Activated CD4-positive, alpha-beta T cell treated with anti-CD3 and anti-CD28 coated beads, Interleukin-2, amount 10 ng/mL, durations not matched to agents 7 days and 5 days (primary cell): ENCODE measurements at regions not wholly inside any gene's neighbourhood (a gene's known extent, or its start where the extent isn't known, plus 50 kb on each side); places are given as distances from the start of the nearest gene placed in this dataset.
"Not testable (repeated sequence)": the region's sequence is repeated elsewhere in the genome, so short reads cannot be mapped to it uniquely, and the experiment has no call there.

Source experiments
- CTCF ChIA-PET: fragments of 350-600 bp; sonication (Branson Sonifier 250); formaldehyde crosslinking; loops from one replicate; lab custom pipeline; 2021; ENCODE audit warnings: antibody characterized with exemption; lab: Charles Lee
- POLR2A ChIA-PET: fragments of 350-600 bp; sonication (Branson Sonifier 250); formaldehyde crosslinking; loops from one replicate; lab custom pipeline; 2021; ENCODE audit warnings: antibody characterized with exemption; lab: Charles Lee
- DNase-seq: peaks from one replicate; pipeline ENCODE4 v3.0.0-alpha.2; 2020
- H3K27ac Mint-ChIP-seq: one replicate; pipeline ENCODE4 v1.8.0; 2021; ENCODE audit warnings: mild to moderate bottlenecking, moderate library complexity, mixed read lengths
- H3K27me3 Mint-ChIP-seq: one replicate; pipeline ENCODE4 v1.8.0; 2021; ENCODE audit warnings: mixed read lengths
- H3K36me3 Mint-ChIP-seq: one replicate; pipeline ENCODE4 v1.8.0; 2021; ENCODE audit warnings: low read depth, mixed read lengths
- H3K4me1 Mint-ChIP-seq: one replicate; pipeline ENCODE4 v1.8.0; 2021; ENCODE audit warnings: mixed read lengths
- H3K4me3 Mint-ChIP-seq: one replicate; pipeline ENCODE4 v1.8.0; 2021; ENCODE audit warnings: mild to moderate bottlenecking, moderate library complexity, mixed read lengths
- H3K9me3 Mint-ChIP-seq: one replicate; pipeline ENCODE4 v1.8.0; 2021; ENCODE audit warnings: mixed read lengths

DNA sequence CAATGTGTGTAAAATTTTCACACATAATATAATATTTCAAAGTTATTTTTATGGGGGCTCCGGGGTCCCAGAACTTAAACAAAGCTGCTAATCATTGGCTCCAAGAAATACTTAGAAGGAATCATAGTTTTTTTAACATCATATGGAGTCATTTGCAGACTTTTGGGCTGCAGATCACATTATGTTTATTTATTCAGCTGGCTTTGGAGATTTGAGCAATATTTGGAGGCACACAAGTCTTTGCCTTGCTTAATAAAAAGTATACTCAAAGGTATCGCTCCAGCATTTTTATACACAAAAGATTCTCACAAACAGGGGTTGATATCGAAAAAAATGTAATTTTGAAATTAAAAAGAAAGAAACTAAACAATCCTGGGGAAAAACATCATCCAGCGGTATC lies 382.5 kb upstream of the TENM3 start:
- Mint-ChIP-seq H3K27ac (no peak overlapping the region), H3K27me3 (no peaks in the 10 kb centered on the region), H3K36me3 (no peaks in the 10 kb centered on the region), H3K9me3 (no peaks in the 10 kb centered on the region), H3K4me3 (no peak overlapping the region), H3K4me1 (no peaks in the 10 kb centered on the region)
- ChIA-PET CTCF (no interaction called here), POLR2A (no interaction called here)
- no peak for DNase-seq

DNA sequence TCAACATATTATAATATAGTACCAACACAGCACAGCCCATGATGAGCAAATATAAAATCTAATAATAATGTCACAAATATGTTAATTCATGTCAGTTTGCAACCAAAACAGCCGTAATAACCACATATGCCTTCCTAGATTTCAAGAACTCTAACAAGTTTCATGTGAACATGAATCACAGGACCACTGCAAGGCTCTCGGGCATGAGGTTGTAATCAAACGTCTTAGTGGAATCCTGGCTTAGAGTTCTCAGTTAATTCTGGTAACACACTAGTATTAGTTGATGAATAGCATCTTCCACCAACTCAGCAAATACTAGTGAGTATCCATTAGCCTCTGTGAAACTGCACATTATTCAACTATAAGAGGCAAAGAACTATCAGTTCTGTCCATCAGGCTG lies 379.3 kb upstream of the TENM3 start:
- ChIA-PET POLR2A (no interaction called here), CTCF (no interaction called here)
- Mint-ChIP-seq H3K36me3 (no peaks in the 10 kb centered on the region), H3K4me1 (no peaks in the 10 kb centered on the region), H3K4me3 (no peak overlapping the region), H3K27me3 (no peaks in the 10 kb centered on the region), H3K27ac (no peak overlapping the region), H3K9me3 (no peaks in the 10 kb centered on the region)
- no peak for DNase-seq

DNA sequence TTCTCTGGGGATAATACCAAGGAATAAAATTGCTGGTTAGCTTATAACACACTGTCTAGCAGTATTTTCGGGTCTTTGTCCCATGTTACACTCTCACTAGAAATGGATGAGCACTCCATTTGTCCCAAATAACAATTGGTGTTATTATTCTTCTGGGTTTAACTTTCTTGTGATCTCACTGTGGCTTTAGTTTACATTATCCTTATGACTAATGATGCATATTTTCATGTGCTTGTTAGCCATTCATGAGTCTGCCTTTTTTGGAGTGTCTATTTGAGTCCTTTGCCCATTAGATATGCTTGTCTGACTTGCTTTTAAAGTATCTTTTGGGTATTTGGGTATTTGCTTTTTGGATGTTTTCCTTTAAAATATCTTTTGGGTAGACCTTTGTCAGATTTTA lies 372.9 kb upstream of the TENM3 start:
- Mint-ChIP-seq H3K4me1 (no peaks in the 10 kb centered on the region), H3K27ac (no peak overlapping the region), H3K9me3 (peaks cover 6% of the 10 kb centered on the region), H3K4me3 (no peak overlapping the region), H3K27me3 (no peaks in the 10 kb centered on the region), H3K36me3 (no peaks in the 10 kb centered on the region)
- ChIA-PET CTCF (no interaction called here), POLR2A (no interaction called here)
- no peak for DNase-seq

GRCh38 chr4:181874602-181875001 lies 368.6 kb upstream of the TENM3 start:
- no peak overlapping the region for H3K4me3 Mint-ChIP-seq
- peaks cover 6% of the 10 kb centered on the region for H3K9me3 Mint-ChIP-seq
- H3K27me3 Mint-ChIP-seq, result no peaks in the 10 kb centered on the region
- H3K4me1 Mint-ChIP-seq, result no peaks in the 10 kb centered on the region
- H3K27ac Mint-ChIP-seq, result no peak overlapping the region
- no peaks in the 10 kb centered on the region for H3K36me3 Mint-ChIP-seq
- ChIA-PET CTCF (no interaction called here), POLR2A (no interaction called here)
- DNase-seq, result no peak

- Mint-ChIP-seq H3K9me3 (peaks cover 5% of the 10 kb centered on the region), H3K27ac (no peak overlapping the region), H3K27me3 (no peaks in the 10 kb centered on the region), H3K36me3 (no peaks in the 10 kb centered on the region), H3K4me1 (no peaks in the 10 kb centered on the region), H3K4me3 (no peak overlapping the region)
- ChIA-PET POLR2A (no interaction called here), CTCF (no interaction called here)
- DNase-seq, result no peak
Observed at GRCh38 chr4:181877329-181877848, 365.8 kb upstream of the TENM3 start.

DNA sequence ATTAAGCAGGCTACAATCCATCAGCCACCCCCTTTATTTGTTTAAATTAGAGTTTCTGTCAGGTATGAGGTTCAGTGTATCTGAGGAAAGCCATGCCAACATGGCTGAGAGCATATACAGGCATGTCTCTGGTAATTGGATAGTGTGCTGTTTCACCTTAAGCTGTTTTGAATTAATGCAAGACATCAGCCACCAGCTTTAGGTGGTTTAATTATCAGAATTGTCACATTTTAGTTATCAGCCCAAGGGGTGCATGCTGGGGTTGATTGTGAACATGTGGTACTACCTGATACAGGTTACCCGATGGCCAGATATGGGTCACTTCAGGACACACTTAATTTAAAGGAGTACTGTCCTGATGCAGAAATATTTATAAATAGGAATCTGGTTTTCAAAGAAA lies 353.2 kb upstream of the TENM3 start:
- Mint-ChIP-seq H3K9me3 (no peaks in the 10 kb centered on the region), H3K27me3 (no peaks in the 10 kb centered on the region), H3K27ac (no peak overlapping the region), H3K4me1 (no peaks in the 10 kb centered on the region), H3K4me3 (no peak overlapping the region), H3K36me3 (no peaks in the 10 kb centered on the region)
- ChIA-PET POLR2A (no interaction called here), CTCF (no interaction called here)
- no peak for DNase-seq

GRCh38 chr4:181890911-181891310 lies 352.3 kb upstream of the TENM3 start:
- Mint-ChIP-seq H3K9me3 (peaks cover 2% of the 10 kb centered on the region), H3K4me1 (no peaks in the 10 kb centered on the region), H3K4me3 (no peak overlapping the region), H3K27me3 (no peaks in the 10 kb centered on the region), H3K36me3 (no peaks in the 10 kb centered on the region), H3K27ac (no peak overlapping the region)
- no peak for DNase-seq
- ChIA-PET POLR2A (no interaction called here), CTCF (no interaction called here)

GRCh38 chr4:181896614-181897013 lies 346.6 kb upstream of the TENM3 start:
- H3K27me3 Mint-ChIP-seq, result no peaks in the 10 kb centered on the region
- CTCF ChIA-PET, result no interaction called here
- POLR2A ChIA-PET, result no interaction called here

DNA sequence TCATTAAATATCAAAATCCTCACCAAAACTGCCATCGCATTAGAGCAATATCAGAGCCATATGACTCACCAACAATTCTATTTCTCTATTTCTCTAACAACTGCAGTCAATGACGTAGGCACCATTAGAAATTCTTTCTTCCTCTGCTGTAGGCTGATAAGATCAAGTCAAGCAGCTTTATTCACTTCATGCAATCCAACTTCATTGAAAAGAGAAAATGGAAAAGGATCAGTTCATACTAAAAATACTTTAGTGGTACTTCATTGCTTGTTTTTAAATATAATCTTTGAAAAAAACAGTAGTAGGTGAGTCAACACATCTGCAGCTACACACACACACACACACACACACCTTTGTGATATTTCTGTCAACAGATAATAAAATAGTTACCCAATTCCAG lies 345.3 kb upstream of the TENM3 start:
- Mint-ChIP-seq H3K36me3 (no peaks in the 10 kb centered on the region), H3K4me1 (no peaks in the 10 kb centered on the region), H3K27ac (no peak overlapping the region), H3K27me3 (no peaks in the 10 kb centered on the region), H3K9me3 (peaks cover 7% of the 10 kb centered on the region), H3K4me3 (no peak overlapping the region)
- DNase-seq, result no peak
- POLR2A ChIA-PET, result no interaction called here
- CTCF ChIA-PET, result no interaction called here

More at GRCh38 chr4:181896614-181897013, 346.6 kb upstream of the TENM3 start:
- H3K9me3 Mint-ChIP-seq, result peaks cover 7% of the 10 kb centered on the region
- no peak overlapping the region for H3K4me3 Mint-ChIP-seq
- H3K4me1 Mint-ChIP-seq, result no peaks in the 10 kb centered on the region
- H3K36me3 Mint-ChIP-seq, result no peaks in the 10 kb centered on the region
- DNase-seq, result no peak
- H3K27ac Mint-ChIP-seq, result no peak overlapping the region

GRCh38 chr4:181902404-181902803 lies 340.8 kb upstream of the TENM3 start:
- H3K9me3 Mint-ChIP-seq, result peaks cover 11% of the 10 kb centered on the region
- CTCF ChIA-PET, H3K4me1 Mint-ChIP-seq, H3K27ac Mint-ChIP-seq, DNase-seq, POLR2A ChIA-PET, H3K4me3 Mint-ChIP-seq, H3K36me3 Mint-ChIP-seq, H3K27me3 Mint-ChIP-seq: not testable (repeated sequence)

DNA sequence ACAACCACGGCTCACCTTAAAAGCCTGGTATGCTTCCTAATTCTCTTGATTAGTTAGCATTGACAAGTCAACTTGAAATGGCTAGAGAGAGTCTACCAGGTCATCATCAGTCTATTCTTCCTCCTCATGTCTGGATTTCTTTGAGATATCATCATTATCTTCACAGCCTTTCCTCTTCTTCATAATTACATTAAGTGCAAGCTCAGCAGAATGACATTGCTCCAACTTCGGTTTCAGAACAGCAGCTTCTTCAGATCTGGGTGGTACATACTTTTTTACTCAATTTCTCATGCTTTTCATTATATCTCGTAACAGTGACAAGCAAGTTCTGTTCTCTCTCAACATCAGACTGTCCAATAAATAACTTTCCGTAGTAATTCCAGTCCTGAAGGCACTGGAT lies 337.5 kb upstream of the TENM3 start:
- Mint-ChIP-seq H3K9me3 (peaks cover 11% of the 10 kb centered on the region), H3K4me1 (no peaks in the 10 kb centered on the region), H3K4me3 (no peak overlapping the region), H3K27ac (no peak overlapping the region), H3K36me3 (no peaks in the 10 kb centered on the region), H3K27me3 (no peaks in the 10 kb centered on the region)
- POLR2A ChIA-PET, result no interaction called here
- DNase-seq, result no peak
- CTCF ChIA-PET, result no interaction called here

DNA sequence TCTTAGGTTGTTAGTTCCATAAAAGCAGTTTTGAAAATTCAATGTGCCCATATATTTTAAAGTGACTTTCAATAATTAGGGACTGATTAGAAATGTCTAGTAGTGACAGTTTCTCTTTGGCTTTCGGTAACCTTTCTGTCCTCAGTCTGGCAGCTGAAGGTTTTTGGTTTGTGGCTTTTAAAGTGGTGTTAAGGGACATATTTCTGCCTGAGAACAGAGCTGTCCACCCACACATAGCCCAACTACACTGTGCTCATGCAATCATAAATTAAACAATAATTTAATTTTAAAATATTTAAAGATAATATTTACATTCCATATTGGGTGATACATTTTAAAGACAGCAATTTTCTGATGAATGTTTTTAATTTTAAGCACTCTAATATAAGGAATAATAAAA lies 335.0 kb upstream of the TENM3 start:
- ChIA-PET CTCF (no interaction called here), POLR2A (no interaction called here)
- H3K27ac Mint-ChIP-seq, result no peak overlapping the region
- peaks cover 14% of the 10 kb centered on the region for H3K9me3 Mint-ChIP-seq
- no peaks in the 10 kb centered on the region for H3K36me3 Mint-ChIP-seq
- H3K4me3 Mint-ChIP-seq, result no peak overlapping the region
- H3K27me3 Mint-ChIP-seq, result no peaks in the 10 kb centered on the region
- DNase-seq, result no peak
- H3K4me1 Mint-ChIP-seq, result no peaks in the 10 kb centered on the region

DNA sequence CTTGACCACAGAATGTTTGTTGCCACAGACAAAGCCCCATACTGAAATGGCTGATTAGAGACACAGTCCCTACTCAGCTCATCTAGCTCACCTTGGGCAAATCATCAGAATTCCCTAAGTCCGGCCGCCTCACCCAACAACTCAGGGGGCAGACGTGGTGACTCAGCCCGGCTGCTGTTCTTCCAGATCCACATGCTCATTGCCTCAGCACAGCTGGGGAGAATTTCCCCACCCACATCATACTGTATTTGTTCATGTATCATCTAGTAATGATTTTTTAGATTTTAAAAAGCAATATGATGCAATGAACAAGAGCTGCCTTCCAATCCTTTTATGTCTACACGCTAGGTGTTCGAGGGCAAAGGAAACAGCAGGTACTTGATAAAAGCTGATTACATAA lies 333.8 kb upstream of the TENM3 start:
- ChIA-PET POLR2A (no interaction called here), CTCF (no interaction called here)
- Mint-ChIP-seq H3K27ac (no peak overlapping the region), H3K4me1 (no peaks in the 10 kb centered on the region), H3K36me3 (no peaks in the 10 kb centered on the region), H3K9me3 (peaks cover 9% of the 10 kb centered on the region), H3K27me3 (no peaks in the 10 kb centered on the region), H3K4me3 (no peak overlapping the region)
- no peak for DNase-seq

DNA sequence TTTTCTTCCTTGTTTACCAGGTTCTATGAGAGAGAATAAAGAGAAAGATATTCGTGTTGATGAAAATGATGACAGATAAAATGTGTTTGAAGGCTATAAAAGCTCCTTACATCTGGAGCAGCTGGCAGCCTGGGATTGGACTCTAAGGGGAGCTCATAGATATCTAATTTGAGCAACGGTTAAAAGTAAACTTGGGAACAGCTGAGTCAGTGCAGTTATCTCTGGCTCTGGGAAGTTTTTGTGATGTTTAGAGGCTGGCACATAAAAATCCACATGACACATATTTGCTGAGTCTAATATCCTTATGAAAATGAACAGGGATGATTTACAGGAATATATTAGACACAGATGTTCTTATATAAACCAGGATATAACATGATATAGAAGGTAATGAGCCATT lies 331.8 kb upstream of the TENM3 start:
- no peak overlapping the region for H3K4me3 Mint-ChIP-seq
- H3K27me3 Mint-ChIP-seq, result no peaks in the 10 kb centered on the region

More for the DNA sequence above, 331.8 kb upstream of the TENM3 start:
- Mint-ChIP-seq H3K9me3 (peaks cover 9% of the 10 kb centered on the region), H3K27ac (no peak overlapping the region), H3K36me3 (no peaks in the 10 kb centered on the region), H3K4me1 (no peaks in the 10 kb centered on the region)
- ChIA-PET POLR2A (no interaction called here), CTCF (no interaction called here)
- no peak for DNase-seq
